ENCODE measurements at regions not wholly inside any gene's neighbourhood (a gene's known extent, or its start where the extent isn't known, plus 50 kb on each side); places are given as distances from the start of the nearest gene placed in this dataset.
"Not testable (repeated sequence)": the region's sequence is repeated elsewhere in the genome, so short reads cannot be mapped to it uniquely, and the experiment has no call there.

- no peak overlapping the region for H3K27ac ChIP-seq (ENCODE audit: low read depth in 1 of 2, low read length in 2 of 2)
- H3K4me3 ChIP-seq (replicated peaks in 1 of 3; ENCODE audit: low read depth in 2 of 3, low read length in 3 of 3), result no peak overlapping the region
- no peak overlapping the region for H3K27ac Mint-ChIP-seq
- no peaks in the 10 kb centered on the region for H3K79me2 ChIP-seq (ENCODE audit: insufficient read depth, low read length)
- H4K20me1 ChIP-seq (ENCODE audit: insufficient read depth, low read length), result no peaks in the 10 kb centered on the region
- no peaks in the 10 kb centered on the region for H3K36me3 ChIP-seq (replicated peaks in 1 of 2; ENCODE audit: control insufficient read depth in 1 of 2, insufficient read depth in 2 of 2, low read length in 2 of 2)
- TF ChIP-seq CTCF (IDR thresholded peaks at IDR 0.05), result no peak
- H3K27me3 ChIP-seq (ENCODE audit: control insufficient read depth in 2 of 2, insufficient read depth in 2 of 2, low read length in 2 of 2), result no peaks in the 10 kb centered on the region
- no peak overlapping the region for H3K4me3 Mint-ChIP-seq
- peaks cover 0 to 2% (median 0%) of the 10 kb centered on the region in 3 donors for H3K27me3 Mint-ChIP-seq (ENCODE audit: low read depth in 3 of 3)
- DNase-seq, result no peak
- no peak overlapping the region for H3K4me2 ChIP-seq (replicated peaks; ENCODE audit: extremely low read depth, low read length, poor library complexity, severe bottlenecking)
- no CpG with 5 or more reads among the region's 2 CpGs for WGBS (ENCODE audit: insufficient coverage)
- H3K36me3 Mint-ChIP-seq, result no peaks in the 10 kb centered on the region
- H3K9ac ChIP-seq (ENCODE audit: insufficient read depth, low read length, poor library complexity, severe bottlenecking), result no peak overlapping the region
- no peaks in the 10 kb centered on the region for H3K4me1 Mint-ChIP-seq
- H3K4me1 ChIP-seq (ENCODE audit: control insufficient read depth in 1 of 2, insufficient read depth in 2 of 2, low read length in 2 of 2), result no peaks in the 10 kb centered on the region
- H3K9me3 ChIP-seq (replicated peaks in 1 of 2; ENCODE audit: control insufficient read depth in 1 of 2, insufficient read depth in 1 of 2, low read length in 2 of 2), result no peaks in the 10 kb centered on the region
- intact Hi-C loops (cut with micrococcal nuclease), result no loop called here
- no peak overlapping the region for H2AFZ ChIP-seq (ENCODE audit: insufficient read depth, low read depth, low read length, poor library complexity, severe bottlenecking)
- no peaks in the 10 kb centered on the region for H3K9me3 Mint-ChIP-seq
Measured at GRCh38 chr3:102374863-102375634, 59.8 kb upstream of the ZPLD1 start.

GRCh38 chr3:102378216-102378615 lies 56.6 kb upstream of the ZPLD1 start:
- no CpG with 5 or more reads among the region's 4 CpGs for WGBS (ENCODE audit: insufficient coverage)
- Histone ChIP-seq H3K4me2 (replicated peaks; ENCODE audit: extremely low read depth, low read length, poor library complexity, severe bottlenecking) (no peak overlapping the region), H3K9ac (ENCODE audit: insufficient read depth, low read length, poor library complexity, severe bottlenecking) (no peak overlapping the region), H4K20me1 (ENCODE audit: insufficient read depth, low read length) (no peaks in the 10 kb centered on the region), H3K79me2 (ENCODE audit: insufficient read depth, low read length) (no peaks in the 10 kb centered on the region), H3K4me1 (ENCODE audit: control insufficient read depth in 1 of 2, insufficient read depth in 2 of 2, low read length in 2 of 2) (no peaks in the 10 kb centered on the region), H2AFZ (ENCODE audit: insufficient read depth, low read depth, low read length, poor library complexity, severe bottlenecking) (no peak overlapping the region), H3K27me3 (ENCODE audit: control insufficient read depth in 2 of 2, insufficient read depth in 2 of 2, low read length in 2 of 2) (no peaks in the 10 kb centered on the region), H3K9me3 (replicated peaks in 1 of 2; ENCODE audit: control insufficient read depth in 1 of 2, insufficient read depth in 1 of 2, low read length in 2 of 2) (no peaks in the 10 kb centered on the region), H3K27ac (ENCODE audit: low read depth in 1 of 2, low read length in 2 of 2) (no peak overlapping the region), H3K4me3 (replicated peaks in 1 of 3; ENCODE audit: low read depth in 2 of 3, low read length in 3 of 3) (no peak overlapping the region), H3K36me3 (replicated peaks in 1 of 2; ENCODE audit: control insufficient read depth in 1 of 2, insufficient read depth in 2 of 2, low read length in 2 of 2) (no peaks in the 10 kb centered on the region)
- H3K4me1 Mint-ChIP-seq, result no peaks in the 10 kb centered on the region
- DNase-seq, result no peak
- peaks cover 0 to 2% (median 0%) of the 10 kb centered on the region in 3 donors for H3K27me3 Mint-ChIP-seq (ENCODE audit: low read depth in 3 of 3)
- intact Hi-C loops (cut with micrococcal nuclease), result no loop called here
- no peaks in the 10 kb centered on the region for H3K36me3 Mint-ChIP-seq
- no peak for TF ChIP-seq CTCF (IDR thresholded peaks at IDR 0.05)
- no peaks in the 10 kb centered on the region for H3K9me3 Mint-ChIP-seq
- H3K4me3 Mint-ChIP-seq, result no peak overlapping the region
- no peak overlapping the region for H3K27ac Mint-ChIP-seq

GRCh38 chr3:102382201-102382600 lies 52.6 kb upstream of the ZPLD1 start:
- H3K27ac ChIP-seq (ENCODE audit: low read depth in 1 of 2, low read length in 2 of 2); H3K4me1 ChIP-seq (ENCODE audit: control insufficient read depth in 1 of 2, insufficient read depth in 2 of 2, low read length in 2 of 2); H3K36me3 ChIP-seq (replicated peaks in 1 of 2; ENCODE audit: control insufficient read depth in 1 of 2, insufficient read depth in 2 of 2, low read length in 2 of 2); H4K20me1 ChIP-seq (ENCODE audit: insufficient read depth, low read length); H3K4me2 ChIP-seq (replicated peaks; ENCODE audit: extremely low read depth, low read length, poor library complexity, severe bottlenecking); H3K27me3 Mint-ChIP-seq (ENCODE audit: low read depth in 3 of 3); H3K9me3 ChIP-seq (replicated peaks in 1 of 2; ENCODE audit: control insufficient read depth in 1 of 2, insufficient read depth in 1 of 2, low read length in 2 of 2); H3K4me1 Mint-ChIP-seq; H3K27ac Mint-ChIP-seq; DNase-seq; H2AFZ ChIP-seq (ENCODE audit: insufficient read depth, low read depth, low read length, poor library complexity, severe bottlenecking); intact Hi-C loops (cut with micrococcal nuclease); H3K9me3 Mint-ChIP-seq; H3K4me3 ChIP-seq (replicated peaks in 1 of 3; ENCODE audit: low read depth in 2 of 3, low read length in 3 of 3); H3K27me3 ChIP-seq (ENCODE audit: control insufficient read depth in 2 of 2, insufficient read depth in 2 of 2, low read length in 2 of 2); H3K79me2 ChIP-seq (ENCODE audit: insufficient read depth, low read length); H3K9ac ChIP-seq (ENCODE audit: insufficient read depth, low read length, poor library complexity, severe bottlenecking); H3K36me3 Mint-ChIP-seq; H3K4me3 Mint-ChIP-seq: not testable (repeated sequence)
- 86% methylated on average over 1 of the region's 6 CpGs for WGBS (ENCODE audit: insufficient coverage)
